Breast epithelium (tissue), 3 donors: ENCODE measurements at regions not wholly inside any gene's neighbourhood (a gene's known extent, or its start where the extent isn't known, plus 50 kb on each side); places are given as distances from the start of the nearest gene placed in this dataset.

Experiments
- CTCF ChIP-seq, 3 donors: fragments of 450-650 bp; IDR thresholded peaks; one replicate each; pipeline ENCODE4 v1.5.1; 2016 to 2017; ENCODE audit warnings: antibody characterized with exemption in 3 of 3, mild to moderate bottlenecking in 3 of 3, moderate library complexity in 3 of 3
- POLR2A ChIP-seq: fragments of 450-650 bp; IDR thresholded peaks from one replicate; pipeline ENCODE4 v1.6.1; 2016; ENCODE audit warnings: antibody characterized with exemption, mild to moderate bottlenecking, moderate library complexity

- no peak for TF ChIP-seq CTCF (IDR thresholded peaks at IDR 0.05)
- no peak for TF ChIP-seq POLR2A
Observed at GRCh38 chr18:11204020-11204419, 54.7 kb upstream of the PIEZO2 start.
